CD4-positive, alpha-beta memory T cell (primary cell): ENCODE measurements at regions not wholly inside any gene's neighbourhood (a gene's known extent, or its start where the extent isn't known, plus 50 kb on each side); places are given as distances from the start of the nearest gene placed in this dataset.
A peak's percentile ranks its signal among the peaks of the same experiment; 100 is the strongest.

Experiments used
- CTCF ChIA-PET: fragments of 350-600 bp; sonication (Branson Sonifier 250); formaldehyde crosslinking; loops from one replicate; lab custom pipeline; 2021; ENCODE audit warnings: inconsistent platforms; ENCODE audit not compliant: partially characterized antibody; lab: Charles Lee
- POLR2A ChIA-PET: fragments of 350-600 bp; sonication (Branson Sonifier 250); formaldehyde crosslinking; loops from one replicate; lab custom pipeline; 2021; ENCODE audit not compliant: partially characterized antibody; lab: Charles Lee
- DNase-seq, 5 donors: peaks; one replicate each; pipeline versions ENCODE4 v3.0.0 to v3.0.0-alpha.2; 2020 to 2022; ENCODE audit warnings: mixed read lengths in 1 of 5
- H3K27ac ChIP-seq: one replicate; pipeline ENCODE4 v1.7.0; 2013; ENCODE audit warnings: low read depth, low read length
- H3K27me3 ChIP-seq: 2 replicates; pipeline ENCODE4 v1.7.0; 2013; ENCODE audit warnings: mild to moderate bottlenecking, low read length, moderate library complexity; ENCODE audit not compliant: insufficient read depth
- H3K36me3 ChIP-seq: 2 replicates; pipeline ENCODE4 v1.7.0; 2013; ENCODE audit warnings: mild to moderate bottlenecking, low read length, moderate library complexity; ENCODE audit not compliant: insufficient read depth
- H3K4me1 ChIP-seq: 2 replicates; pipeline ENCODE4 v1.7.0; 2013; ENCODE audit warnings: mild to moderate bottlenecking, low read length, moderate library complexity; ENCODE audit not compliant: insufficient read depth
- H3K4me3 ChIP-seq, 2 donors: one replicate each; pipeline ENCODE4 v1.7.0; 2013; ENCODE audit warnings: low read length in 2 of 2, mild to moderate bottlenecking in 1 of 2
- H3K9me3 ChIP-seq, 2 donors: one replicate each; pipeline ENCODE4 v1.7.0; 2013; ENCODE audit warnings: low read length in 2 of 2, control low read depth in 1 of 2; ENCODE audit not compliant: control insufficient read depth in 1 of 2
- H3K27ac Mint-ChIP-seq, 7 donors: one replicate each; pipeline ENCODE4 v1.8.0; 2020 to 2021; ENCODE audit warnings: mixed read lengths in 7 of 7, mild to moderate bottlenecking in 6 of 7, inconsistent platforms in 3 of 7, moderate library complexity in 3 of 7
- H3K27me3 Mint-ChIP-seq, 2 donors: one replicate each; pipeline ENCODE4 v1.8.0; 2020 to 2021; ENCODE audit warnings: mixed read lengths in 2 of 2
- H3K36me3 Mint-ChIP-seq, 2 donors: one replicate each; pipeline ENCODE4 v1.8.0; 2020 to 2021; ENCODE audit warnings: mixed read lengths in 2 of 2, inconsistent platforms in 1 of 2, mild to moderate bottlenecking in 1 of 2
- H3K4me1 Mint-ChIP-seq, 4 donors: one replicate each; pipeline ENCODE4 v1.8.0; 2020 to 2021; ENCODE audit warnings: mixed read lengths in 4 of 4, mild to moderate bottlenecking in 1 of 4
- H3K4me3 Mint-ChIP-seq, 8 donors: one replicate each; pipeline ENCODE4 v1.8.0; 2020 to 2021; ENCODE audit warnings: mixed read lengths in 8 of 8, mild to moderate bottlenecking in 7 of 8, moderate library complexity in 6 of 8, inconsistent platforms in 3 of 8
- H3K9me3 Mint-ChIP-seq, 8 donors: one replicate each; pipeline ENCODE4 v1.8.0; 2020 to 2021; ENCODE audit warnings: mixed read lengths in 8 of 8, mild to moderate bottlenecking in 5 of 8, inconsistent platforms in 3 of 8, moderate library complexity in 1 of 8
- intact Hi-C: fragments of 100-400 bp; cut with micrococcal nuclease; formaldehyde crosslinking; loops from one replicate; pipeline ENCODE4 v1.15.1; 2023

DNA sequence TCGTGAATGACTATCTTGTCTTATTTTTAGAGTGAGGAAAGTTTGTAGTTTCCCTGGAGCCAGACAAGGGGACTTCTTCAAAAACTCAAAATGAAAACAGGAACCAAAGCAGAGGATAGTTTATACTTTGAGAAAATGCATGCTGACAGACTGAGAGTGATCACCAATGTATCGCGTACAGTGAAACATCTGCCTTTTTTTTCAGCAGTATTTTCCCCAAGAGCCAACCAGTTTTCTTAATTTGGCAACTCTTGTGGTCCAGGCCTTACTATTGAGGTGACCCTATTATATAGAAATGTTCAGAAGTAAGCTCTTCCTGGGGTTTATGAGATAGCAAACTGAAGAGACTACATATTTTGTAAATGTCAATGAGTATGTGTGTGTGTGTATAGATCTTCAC lies 153.7 kb upstream of the VRK2 start:
- Mint-ChIP-seq H3K9me3 (no peaks in the 10 kb centered on the region), H3K27me3 (peaks cover 0 to 2% of the 10 kb centered on the region in 2 donors), H3K27ac (no peak overlapping the region), H3K4me3 (no peak overlapping the region), H3K36me3 (no peaks in the 10 kb centered on the region), H3K4me1 (peaks cover 3 to 7% (median 4%) of the 10 kb centered on the region in 4 donors)
- Histone ChIP-seq H3K4me3 (no peak overlapping the region), H3K36me3 (no peaks in the 10 kb centered on the region), H3K27ac (no peak overlapping the region), H3K27me3 (no peaks in the 10 kb centered on the region), H3K9me3 (no peaks in the 10 kb centered on the region), H3K4me1 (no peaks in the 10 kb centered on the region)
- POLR2A ChIA-PET, result no interaction called here
- no peak for DNase-seq
- CTCF ChIA-PET, result no interaction called here
- intact Hi-C loops, result no loop called here

DNA sequence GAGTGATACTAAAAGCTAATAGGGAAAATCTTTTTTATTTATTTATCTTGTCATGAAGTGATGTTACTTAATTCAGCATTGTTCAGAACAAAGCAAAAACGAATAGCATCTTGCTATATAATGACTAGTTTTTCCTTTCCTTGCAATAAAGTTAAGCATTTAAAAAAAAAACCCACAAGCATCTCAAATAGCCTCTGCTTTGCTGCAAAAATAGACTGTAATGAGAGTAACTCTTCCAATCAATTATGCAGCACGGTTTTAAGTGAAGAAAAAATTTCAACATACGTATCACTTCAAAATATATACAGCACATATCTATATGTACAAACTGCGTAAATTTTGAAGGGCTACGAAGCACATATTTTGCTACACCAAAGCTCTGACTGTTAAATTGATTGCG lies 153.3 kb upstream of the VRK2 start:
- POLR2A ChIA-PET, result no interaction called here
- intact Hi-C loops, result no loop called here
- no peak overlapping the region for H3K4me3 Mint-ChIP-seq
- H3K36me3 Mint-ChIP-seq, result no peaks in the 10 kb centered on the region
- no peak overlapping the region for H3K27ac Mint-ChIP-seq
- H3K27me3 Mint-ChIP-seq, result peaks cover 0 to 2% of the 10 kb centered on the region in 2 donors
- peaks cover 2 to 4% (median 3%) of the 10 kb centered on the region in 4 donors for H3K4me1 Mint-ChIP-seq
- Histone ChIP-seq H3K4me3 (no peak overlapping the region), H3K4me1 (no peaks in the 10 kb centered on the region), H3K27ac (no peak overlapping the region), H3K27me3 (no peaks in the 10 kb centered on the region), H3K9me3 (no peaks in the 10 kb centered on the region), H3K36me3 (no peaks in the 10 kb centered on the region)
- H3K9me3 Mint-ChIP-seq, result no peaks in the 10 kb centered on the region
- no peak for DNase-seq
- CTCF ChIA-PET, result no interaction called here

DNA sequence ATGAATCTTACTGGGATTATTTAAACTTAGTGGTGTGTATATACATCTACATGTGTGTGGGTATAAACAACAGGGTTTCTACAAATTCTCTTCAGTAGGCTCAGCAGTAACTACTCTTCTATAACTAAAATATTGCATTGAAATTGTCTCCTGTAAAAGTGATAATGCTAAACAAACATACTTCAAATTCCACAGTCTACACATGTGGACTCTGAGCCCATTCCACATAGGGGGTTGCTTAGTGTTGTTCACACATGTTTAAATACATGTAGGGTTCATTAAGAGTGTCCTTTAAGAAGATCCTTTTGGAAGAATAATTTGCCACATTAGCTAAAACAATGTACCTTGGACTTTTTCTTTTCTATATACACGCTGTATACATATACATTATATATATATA lies 152.8 kb upstream of the VRK2 start:
- DNase-seq, result no peak
- Mint-ChIP-seq H3K9me3 (no peaks in the 10 kb centered on the region), H3K27ac (no peak overlapping the region), H3K4me3 (no peak overlapping the region), H3K36me3 (no peaks in the 10 kb centered on the region), H3K27me3 (peaks cover 0 to 2% of the 10 kb centered on the region in 2 donors), H3K4me1 (no peaks in the 10 kb centered on the region)
- H3K27me3 ChIP-seq, result no peaks in the 10 kb centered on the region
- H3K27ac ChIP-seq, result no peak overlapping the region
- CTCF ChIA-PET, result no interaction called here
- H3K36me3 ChIP-seq, result no peaks in the 10 kb centered on the region
- POLR2A ChIA-PET, result no interaction called here
- H3K4me3 ChIP-seq, result no peak overlapping the region
- no peaks in the 10 kb centered on the region for H3K9me3 ChIP-seq
- H3K4me1 ChIP-seq, result no peaks in the 10 kb centered on the region
- intact Hi-C loops, result no loop called here

DNA sequence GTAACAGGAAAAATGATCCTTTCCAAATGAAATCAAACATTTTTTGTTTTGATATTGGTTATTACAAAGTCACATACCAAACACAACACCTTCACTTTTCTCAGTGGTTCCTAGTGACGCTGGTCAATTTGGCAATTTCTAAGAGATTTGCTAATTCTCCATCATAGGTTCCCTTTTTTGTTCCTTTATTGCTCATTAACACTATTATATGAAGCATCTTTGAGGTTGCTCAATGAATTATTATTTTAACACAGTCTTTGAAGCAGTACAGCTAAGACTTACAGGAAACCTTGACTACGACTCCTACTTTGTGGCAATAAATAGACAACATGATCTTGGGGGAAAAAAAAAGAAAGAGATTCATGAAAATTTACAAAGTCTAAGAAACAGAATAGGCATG lies 152.2 kb upstream of the VRK2 start:
- Mint-ChIP-seq H3K4me1 (peaks cover 0 to under 1% (median 0%) of the 10 kb centered on the region in 4 donors), H3K36me3 (no peaks in the 10 kb centered on the region), H3K27ac (no peak overlapping the region), H3K9me3 (no peaks in the 10 kb centered on the region), H3K27me3 (no peaks in the 10 kb centered on the region), H3K4me3 (no peak overlapping the region)
- no peak for DNase-seq
- ChIA-PET POLR2A (no interaction called here), CTCF (no interaction called here)
- Histone ChIP-seq H3K27ac (no peak overlapping the region), H3K27me3 (no peaks in the 10 kb centered on the region), H3K36me3 (no peaks in the 10 kb centered on the region), H3K4me3 (no peak overlapping the region), H3K4me1 (no peaks in the 10 kb centered on the region), H3K9me3 (no peaks in the 10 kb centered on the region)
- intact Hi-C loops, result no loop called here

DNA sequence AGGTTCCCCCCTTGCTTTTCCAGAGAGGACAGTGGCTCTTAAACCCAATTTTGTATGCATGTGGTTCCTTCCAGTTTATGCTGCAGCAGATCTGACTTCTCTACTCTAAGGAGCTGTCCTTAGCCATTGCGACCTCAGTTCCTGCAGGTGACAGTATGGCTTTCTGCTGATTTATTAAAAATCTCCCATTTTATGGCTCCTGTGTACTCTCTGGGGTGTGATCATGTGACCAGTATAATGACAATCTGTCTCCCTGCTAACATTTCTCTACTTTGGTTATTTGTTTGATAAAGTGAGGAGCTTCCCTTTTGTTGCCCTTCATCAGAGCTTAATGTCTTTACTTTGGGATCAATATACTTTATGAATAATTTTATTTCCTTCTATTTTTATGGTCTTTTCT lies 148.7 kb upstream of the VRK2 start:
- H3K9me3 ChIP-seq, result no peaks in the 10 kb centered on the region
- Mint-ChIP-seq H3K27me3 (peaks cover 0 to 1% of the 10 kb centered on the region in 2 donors), H3K36me3 (no peaks in the 10 kb centered on the region), H3K4me3 (no peak overlapping the region), H3K4me1 (peaks cover 3 to 8% (median 5%) of the 10 kb centered on the region in 4 donors), H3K27ac (no peak overlapping the region), H3K9me3 (no peaks in the 10 kb centered on the region)
- intact Hi-C loops, result no loop called here
- H3K27ac ChIP-seq, result no peak overlapping the region
- DNase-seq, result no peak
- H3K4me1 ChIP-seq, result no peaks in the 10 kb centered on the region
- no peaks in the 10 kb centered on the region for H3K36me3 ChIP-seq
- CTCF ChIA-PET, result no interaction called here
- H3K27me3 ChIP-seq, result no peaks in the 10 kb centered on the region
- POLR2A ChIA-PET, result no interaction called here
- no peak overlapping the region for H3K4me3 ChIP-seq

DNA sequence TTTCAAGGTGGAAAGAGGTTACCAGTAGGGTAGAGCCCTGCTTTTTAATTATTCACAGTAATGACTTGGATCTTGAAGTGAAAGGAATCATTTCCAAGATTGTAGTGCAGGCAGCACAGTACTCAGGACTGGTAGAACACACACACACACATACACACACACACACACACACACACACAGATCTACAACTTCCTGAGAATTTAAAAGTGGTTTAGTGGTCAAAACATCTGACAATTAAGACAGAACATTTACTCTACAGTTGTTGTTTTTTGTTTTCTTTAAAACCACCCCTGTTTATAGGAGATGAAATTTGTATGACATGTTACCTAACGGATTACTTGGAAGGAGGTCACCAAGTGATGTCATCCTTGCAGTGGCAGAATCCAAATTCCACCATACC lies 146.7 kb upstream of the VRK2 start:
- no peaks in the 10 kb centered on the region for H3K36me3 Mint-ChIP-seq
- ChIA-PET CTCF (no interaction called here), POLR2A (no interaction called here)
- H3K27me3 ChIP-seq, result no peaks in the 10 kb centered on the region
- H3K9me3 ChIP-seq, result no peaks in the 10 kb centered on the region
- no peaks in the 10 kb centered on the region for H3K9me3 Mint-ChIP-seq
- H3K4me1 Mint-ChIP-seq, result peaks cover 3 to 8% (median 5%) of the 10 kb centered on the region in 4 donors
- no peak overlapping the region for H3K27ac ChIP-seq
- H3K36me3 ChIP-seq, result no peaks in the 10 kb centered on the region
- H3K27me3 Mint-ChIP-seq, result peaks cover 0 to 1% of the 10 kb centered on the region in 2 donors
- H3K4me3 ChIP-seq, result no peak overlapping the region
- peak overlapping the region in 3 of 7 donors; percentile 14 to 39 (median 30) for H3K27ac Mint-ChIP-seq
- H3K4me3 Mint-ChIP-seq, result no peak overlapping the region
- no peaks in the 10 kb centered on the region for H3K4me1 ChIP-seq
- intact Hi-C loops, result loop anchor here (10.0 kb wide), 1 partner anchor 975 kb away; no protein-coding TSS in a partner anchor
- DNase-seq, result peak in 1 of 5 donors; percentile 5

DNA sequence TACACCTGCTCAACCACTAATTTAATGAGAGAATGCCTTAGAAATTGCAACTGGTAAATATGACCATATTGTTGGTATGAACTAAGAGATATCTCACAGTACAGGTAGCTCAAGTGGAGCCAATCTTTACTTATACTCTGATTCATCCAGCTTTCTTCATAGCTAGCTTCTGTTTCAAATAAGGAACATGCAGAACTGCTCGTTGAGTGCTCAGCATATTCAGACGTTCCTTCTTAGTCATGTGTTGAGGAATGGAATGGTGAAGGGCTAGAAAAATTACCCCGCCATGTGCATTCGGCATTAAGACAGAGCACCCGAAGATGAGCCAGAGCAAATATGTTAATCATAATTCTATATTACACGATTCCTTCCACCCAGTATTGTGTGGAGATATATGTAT lies 144.0 kb upstream of the VRK2 start:
- intact Hi-C loops, result loop anchor here (10.0 kb wide), 1 partner anchor 972 kb away; no protein-coding TSS in a partner anchor
- Mint-ChIP-seq H3K27me3 (peaks cover 0 to 1% of the 10 kb centered on the region in 2 donors), H3K4me3 (no peak overlapping the region), H3K4me1 (peaks cover 9 to 12% (median 11%) of the 10 kb centered on the region in 4 donors), H3K27ac (no peak overlapping the region), H3K36me3 (no peaks in the 10 kb centered on the region), H3K9me3 (no peaks in the 10 kb centered on the region)
- Histone ChIP-seq H3K36me3 (no peaks in the 10 kb centered on the region), H3K4me3 (no peak overlapping the region), H3K4me1 (no peaks in the 10 kb centered on the region), H3K27ac (no peak overlapping the region), H3K27me3 (no peaks in the 10 kb centered on the region), H3K9me3 (no peaks in the 10 kb centered on the region)
- CTCF ChIA-PET, result no interaction called here
- POLR2A ChIA-PET, result no interaction called here
- no peak for DNase-seq
